SK-N-SH (cell line): ENCODE measurements at regions not wholly inside any gene's neighbourhood (a gene's known extent, or its start where the extent isn't known, plus 50 kb on each side); places are given as distances from the start of the nearest gene placed in this dataset.

Experiments
- CTCF ChIA-PET: fragments of 300-600, 350-600 bp; formaldehyde crosslinking; extraction: SDS; loops from one replicate; lab custom pipeline; 2021; lab: Yijun Ruan, JAX
- POLR2A ChIA-PET: fragments of 350-600 bp; sonication (Branson Sonifier 250); formaldehyde crosslinking; extraction: SDS; loops from one replicate; lab custom pipeline; 2020; ENCODE audit warnings: antibody characterized with exemption, inconsistent platforms; lab: Yijun Ruan, JAX
- DNase-seq: peaks from one replicate; pipeline ENCODE4 v3.0.0; 2012
- H2AFZ ChIP-seq: fragments of 200-600 bp; sonication (generic); 2 replicates; pipeline ENCODE4 v1.8.1; 2016; ENCODE audit warnings: antibody characterized with exemption, mild to moderate bottlenecking, low read depth
- H3F3A ChIP-seq: fragments of 200-600 bp; sonication (generic); replicated peaks from 2 replicates; pipeline ENCODE3; 2016; ENCODE audit warnings: antibody characterized with exemption, mild to moderate bottlenecking; ENCODE audit not compliant: insufficient read depth
- H3K27ac ChIP-seq, 2 experiments: fragments of 200-500 bp in 1 of 2; fragments of 200-600 bp in 1 of 2; sonication (Bioruptor generic) in 1 of 2; sonication (generic), shearing (Covaris generic) in 1 of 2; 2 replicates each; pipeline versions ENCODE4 v1.5.1 to v1.6.1; 2014 to 2016; ENCODE audit warnings: low read depth in 2 of 2, inconsistent platforms in 1 of 2, low read length in 1 of 2, mild to moderate bottlenecking in 1 of 2, mixed read lengths in 1 of 2
- H3K27me3 ChIP-seq: fragments of 200-600 bp; sonication (generic), shearing (Covaris generic); 2 replicates; pipeline ENCODE4 v1.6.1; 2016; ENCODE audit warnings: mixed run types; ENCODE audit not compliant: insufficient read depth
- H3K36me3 ChIP-seq, 2 experiments: fragments of 200-500 bp in 1 of 2; fragments of 200-600 bp in 1 of 2; sonication (Bioruptor generic) in 1 of 2; sonication (generic) in 1 of 2; replicated peaks in 1 of 2; 2 replicates each; pipeline versions ENCODE3 to v1.5.1; 2014 to 2016; ENCODE audit warnings: low read length in 1 of 2, mild to moderate bottlenecking in 1 of 2; ENCODE audit not compliant: insufficient read depth in 2 of 2, control insufficient read depth in 1 of 2
- H3K4me1 ChIP-seq, 2 experiments: fragments of 200-500 bp in 1 of 2; fragments of 200-600 bp in 1 of 2; sonication (Bioruptor generic) in 1 of 2; sonication (generic), shearing (Covaris generic) in 1 of 2; 2 replicates each; pipeline versions ENCODE4 v1.5.1 to v1.6.1; 2014 to 2016; ENCODE audit warnings: low read depth in 1 of 2, low read length in 1 of 2, mixed run types in 1 of 2; ENCODE audit not compliant: insufficient read depth in 2 of 2, control insufficient read depth in 1 of 2
- H3K4me2 ChIP-seq: fragments of 200-600 bp; sonication (generic), shearing (Covaris generic); 2 replicates; pipeline ENCODE4 v1.6.1; 2017; ENCODE audit warnings: mixed run types
- H3K4me3 ChIP-seq, 2 experiments: fragments of 200-500 bp in 1 of 2; fragments of 200-600 bp in 1 of 2; sonication (Bioruptor generic) in 1 of 2; sonication (generic), shearing (Covaris generic) in 1 of 2; 2 replicates each; pipeline versions ENCODE4 v1.5.1 to v1.8.1; 2014 to 2016; ENCODE audit warnings: low read depth in 2 of 2, inconsistent platforms in 1 of 2, low read length in 1 of 2, mild to moderate bottlenecking in 1 of 2, mixed read lengths in 1 of 2, moderate library complexity in 1 of 2
- H3K79me2 ChIP-seq: fragments of 200-600 bp; sonication (generic); 2 replicates; pipeline ENCODE4 v1.8.1; 2017; ENCODE audit warnings: mild to moderate bottlenecking; ENCODE audit not compliant: insufficient read depth
- H3K9ac ChIP-seq: fragments of 200-600 bp; sonication (generic); 2 replicates; pipeline ENCODE4 v1.6.1; 2017; ENCODE audit warnings: mixed run types
- H3K9me2 ChIP-seq: fragments of 200-600 bp; sonication (generic); 2 replicates; pipeline ENCODE4 v1.6.1; 2017; ENCODE audit warnings: mixed run types
- H3K9me3 ChIP-seq: fragments of 200-600 bp; sonication (generic); 2 replicates; pipeline ENCODE4 v1.6.1; 2017; ENCODE audit warnings: mixed run types, mild to moderate bottlenecking, moderate library complexity
- H4K20me1 ChIP-seq: fragments of 200-600 bp; sonication (generic); 2 replicates; pipeline ENCODE4 v1.6.1; 2017; ENCODE audit warnings: mild to moderate bottlenecking, mixed run types; ENCODE audit not compliant: insufficient read depth
- CTCF ChIP-seq: fragments of 200-600 bp; sonication (generic); IDR thresholded peaks from 2 replicates; pipeline ENCODE4 v1.6.1; 2017; ENCODE audit warnings: antibody characterized with exemption, mild to moderate bottlenecking, moderate library complexity
- MAX ChIP-seq: IDR thresholded peaks from 2 replicates; pipeline ENCODE4 v1.4.0; 2012; ENCODE audit warnings: low read depth
- RAD21 ChIP-seq: IDR thresholded peaks from 2 replicates; pipeline ENCODE4 v1.6.1; 2012; ENCODE audit warnings: mild to moderate bottlenecking, low read length
- RCOR1 ChIP-seq: fragments of 150-350 bp; IDR thresholded peaks from 2 replicates; pipeline ENCODE4 v1.6.1; 2017; ENCODE audit warnings: antibody characterized with exemption, low read length
- RXRA ChIP-seq: IDR thresholded peaks from 2 replicates; pipeline ENCODE4 v1.4.0; 2012; ENCODE audit warnings: low read depth, mild to moderate bottlenecking, borderline replicate concordance
- SIN3A ChIP-seq: IDR thresholded peaks from 2 replicates; pipeline ENCODE4 v1.6.1; 2012; ENCODE audit warnings: low read depth, mild to moderate bottlenecking, low read length, moderate library complexity, borderline replicate concordance
- SMC3 ChIP-seq: IDR thresholded peaks from 2 replicates; pipeline ENCODE4 v1.6.1; 2012; ENCODE audit warnings: low read depth, low read length, improper control_type of control experiment
- TCF12 ChIP-seq: IDR thresholded peaks from 2 replicates; pipeline ENCODE4 v1.4.0; 2012
- USF1 ChIP-seq: IDR thresholded peaks from 2 replicates; pipeline ENCODE4 v1.4.0; 2012; ENCODE audit warnings: low read depth, borderline replicate concordance
- YY1 ChIP-seq: IDR thresholded peaks from 2 replicates; pipeline ENCODE4 v1.4.0; 2012; ENCODE audit warnings: low read depth, mild to moderate bottlenecking
- WGBS: methylation state at CpG from one replicate; pipeline ENCODE4 v1.1.6; 2017; ENCODE audit warnings: low lambda C conversion rate; 5-methylcytosine and 5-hydroxymethylcytosine counted together

GRCh38 chr2:8514796-8515758 is 166.8 kb upstream of the ID2 start:
- Histone ChIP-seq H3K9me2 (no peaks in the 10 kb centered on the region), H3K27ac (no peak overlapping the region), H3K79me2 (no peaks in the 10 kb centered on the region), H3K4me3 (no peak overlapping the region), H3K27me3 (no peaks in the 10 kb centered on the region; the same call in 1 of the 2 replicates), H2AFZ (no peak overlapping the region), H4K20me1 (no peaks in the 10 kb centered on the region), H3F3A (no peaks in the 10 kb centered on the region), H3K4me1 (peaks cover 5% of the 10 kb centered on the region in 2 experiments; a peak in 1 of 4 replicates), H3K36me3 (no peaks in the 10 kb centered on the region), H3K9ac (no peak overlapping the region), H3K9me3 (no peaks in the 10 kb centered on the region), H3K4me2 (no peak overlapping the region)
- WGBS = 67% methylated on average over 14 of the region's 14 CpGs
- ChIA-PET POLR2A (no interaction called here), CTCF (no interaction called here)
- no peak for DNase-seq
- no peak for TF ChIP-seq MAX
- TF ChIP-seq SIN3A = no peak
- no peak for TF ChIP-seq RCOR1
- no peak for TF ChIP-seq RAD21
- TF ChIP-seq USF1 = no peak
- TF ChIP-seq TCF12 = no peak
- no peak for TF ChIP-seq SMC3
- TF ChIP-seq CTCF = no peak
- no peak for TF ChIP-seq YY1

- Histone ChIP-seq H3K9ac (no peak overlapping the region), H3K79me2 (no peaks in the 10 kb centered on the region), H3K4me3 (no peak overlapping the region), H3K4me1 (peaks cover 1 to 5% of the 10 kb centered on the region in 2 experiments; a peak in 1 of 4 replicates), H3K36me3 (no peaks in the 10 kb centered on the region), H3K9me2 (no peaks in the 10 kb centered on the region), H4K20me1 (no peaks in the 10 kb centered on the region), H3K9me3 (no peaks in the 10 kb centered on the region), H3K4me2 (no peak overlapping the region), H2AFZ (no peak overlapping the region), H3K27me3 (no peaks in the 10 kb centered on the region; the same call in 1 of the 2 replicates), H3K27ac (no peak overlapping the region), H3F3A (no peaks in the 10 kb centered on the region)
- CTCF ChIA-PET = interaction anchor here (1.1 kb wide), 1 partner anchor 9 kb away, joined by 5 read pairs; no protein-coding TSS in a partner anchor
- WGBS = 91% methylated on average over 5 of the region's 5 CpGs
- TF ChIP-seq RXRA (no peak), RAD21 (peak; percentile 42)
- POLR2A ChIA-PET = no interaction called here
- DNase-seq = no peak
Measured at GRCh38 chr2:8515864-8516533, 165.9 kb upstream of the ID2 start.
